H9 (cell line): ENCODE measurements at regions not wholly inside any gene's neighbourhood (a gene's known extent, or its start where the extent isn't known, plus 50 kb on each side); places are given as distances from the start of the nearest gene placed in this dataset.

ENCODE experiments used
- DNase-seq: peaks from one replicate; pipeline ENCODE4 v3.0.0-alpha.2; 2017
- H2AFZ ChIP-seq: one replicate; pipeline ENCODE4 v1.6.1; 2013; ENCODE audit warnings: mild to moderate bottlenecking, low read length, control low read depth, moderate library complexity
- H2AK5ac ChIP-seq: 2 replicates; pipeline ENCODE4 v1.6.1; 2013; ENCODE audit warnings: low read length, control low read depth, mixed read lengths; ENCODE audit not compliant: insufficient read length
- H2BK120ac ChIP-seq: one replicate; pipeline ENCODE4 v1.6.1; 2013; ENCODE audit warnings: low read depth, mild to moderate bottlenecking, low read length, control low read depth, inconsistent platforms; ENCODE audit not compliant: poor library complexity, severe bottlenecking
- H2BK12ac ChIP-seq: 2 replicates; pipeline ENCODE4 v1.6.1; 2013; ENCODE audit warnings: low read length, control low read depth, mixed read lengths, low read depth; ENCODE audit not compliant: insufficient read length
- H2BK15ac ChIP-seq: 2 replicates; pipeline ENCODE4 v1.6.1; 2013; ENCODE audit warnings: low read depth, low read length, control low read depth
- H2BK20ac ChIP-seq: one replicate; pipeline ENCODE4 v1.6.1; 2013; ENCODE audit warnings: low read depth, mild to moderate bottlenecking, low read length, control low read depth, inconsistent platforms; ENCODE audit not compliant: poor library complexity, severe bottlenecking
- H2BK5ac ChIP-seq: 2 replicates; pipeline ENCODE4 v1.6.1; 2013; ENCODE audit warnings: low read length, control low read depth, mixed read lengths; ENCODE audit not compliant: insufficient read length
- H3K14ac ChIP-seq: 2 replicates; pipeline ENCODE4 v1.6.1; 2013; ENCODE audit warnings: low read length, control low read depth; ENCODE audit not compliant: insufficient read depth
- H3K18ac ChIP-seq: 2 replicates; pipeline ENCODE4 v1.6.1; 2013; ENCODE audit warnings: low read depth, mild to moderate bottlenecking, mixed read lengths, low read length, control low read depth; ENCODE audit not compliant: insufficient read length
- H3K23ac ChIP-seq: 2 replicates; pipeline ENCODE4 v1.6.1; 2013; ENCODE audit warnings: low read length, control low read depth, mixed read lengths, low read depth; ENCODE audit not compliant: insufficient read length
- H3K23me2 ChIP-seq: 2 replicates; pipeline ENCODE4 v1.6.1; 2013; ENCODE audit warnings: low read depth, mild to moderate bottlenecking, mixed read lengths, low read length, control low read depth; ENCODE audit not compliant: insufficient read length, poor library complexity, severe bottlenecking
- H3K27ac ChIP-seq: 2 replicates; pipeline ENCODE4 v1.5.1; 2013; ENCODE audit warnings: low read length, control low read depth, mixed read lengths, low read depth; ENCODE audit not compliant: insufficient read length
- H3K27me3 ChIP-seq: 2 replicates; pipeline ENCODE4 v1.6.1; 2013; ENCODE audit warnings: low read length, control low read depth, inconsistent platforms; ENCODE audit not compliant: insufficient read depth
- H3K4ac ChIP-seq: 2 replicates; pipeline ENCODE4 v1.6.1; 2013; ENCODE audit warnings: low read depth, mild to moderate bottlenecking, control low read depth, inconsistent platforms, low read length, moderate library complexity
- H3K4me1 ChIP-seq: 2 replicates; pipeline ENCODE4 v1.6.1; 2013; ENCODE audit warnings: low read length, control low read depth, inconsistent platforms; ENCODE audit not compliant: insufficient read depth
- H3K4me2 ChIP-seq: 2 replicates; pipeline ENCODE4 v1.6.1; 2013; ENCODE audit warnings: low read length, control low read depth, mixed read lengths; ENCODE audit not compliant: insufficient read length, insufficient read depth
- H3K56ac ChIP-seq: 2 replicates; pipeline ENCODE4 v1.6.1; 2013; ENCODE audit warnings: low read depth, mild to moderate bottlenecking, mixed read lengths, low read length, control low read depth; ENCODE audit not compliant: insufficient read length
- H3K79me1 ChIP-seq: 2 replicates; pipeline ENCODE4 v1.6.1; 2013; ENCODE audit warnings: low read depth, mild to moderate bottlenecking, moderate library complexity, low read length, control low read depth, inconsistent platforms; ENCODE audit not compliant: insufficient read depth, poor library complexity, severe bottlenecking
- H3K79me2 ChIP-seq: 2 replicates; pipeline ENCODE4 v1.6.1; 2013; ENCODE audit warnings: low read length, control low read depth, inconsistent platforms; ENCODE audit not compliant: insufficient read depth
- H3K9ac ChIP-seq: 2 replicates; pipeline ENCODE4 v1.6.1; 2013; ENCODE audit warnings: low read length, control low read depth, mixed read lengths; ENCODE audit not compliant: insufficient read length; ENCODE audit errors: extremely low read depth
- H3K9me3 ChIP-seq: one replicate; pipeline ENCODE4 v1.6.1; 2013; ENCODE audit warnings: low read depth, low read length, inconsistent platforms; ENCODE audit not compliant: control insufficient read depth
- H3T11ph ChIP-seq: one replicate; pipeline ENCODE4 v1.6.1; 2013; ENCODE audit warnings: mild to moderate bottlenecking, low read length, control low read depth, inconsistent platforms
- H4K20me1 ChIP-seq: one replicate; pipeline ENCODE4 v1.6.1; 2013; ENCODE audit not compliant: control insufficient read depth, insufficient read length, insufficient read depth
- H4K5ac ChIP-seq: 2 replicates; pipeline ENCODE4 v1.6.1; 2013; ENCODE audit warnings: low read depth, mild to moderate bottlenecking, mixed read lengths, low read length, control low read depth; ENCODE audit not compliant: insufficient read length
- H4K8ac ChIP-seq: replicated peaks from 2 replicates; pipeline ENCODE4 v1.6.1; 2013; ENCODE audit warnings: low read length, control low read depth, mixed read lengths, low read depth; ENCODE audit not compliant: insufficient read length
- H4K91ac ChIP-seq: 2 replicates; pipeline ENCODE4 v1.6.1; 2013; ENCODE audit warnings: low read depth, mild to moderate bottlenecking, moderate library complexity, mixed read lengths, low read length, control low read depth; ENCODE audit not compliant: insufficient read length
- H3K27ac Mint-ChIP-seq, 3 experiments: 2 replicates in 2 of 3; 3 replicates in 1 of 3; pipeline ENCODE4 v1.8.0; 2020 to 2021; ENCODE audit warnings: mixed read lengths in 3 of 3, mild to moderate bottlenecking in 1 of 3, moderate library complexity in 1 of 3
- H3K27me3 Mint-ChIP-seq: 2 replicates; pipeline ENCODE4 v1.8.0; 2021; ENCODE audit warnings: low read depth, mild to moderate bottlenecking, moderate library complexity, mixed read lengths
- H3K36me3 Mint-ChIP-seq, 3 experiments: 2 replicates in 2 of 3; 3 replicates in 1 of 3; pipeline ENCODE4 v1.8.0; 2020 to 2021; ENCODE audit warnings: low read depth in 3 of 3, mixed read lengths in 3 of 3; ENCODE audit not compliant: insufficient read depth in 1 of 3
- H3K4me1 Mint-ChIP-seq, 2 experiments: 2 replicates each; pipeline ENCODE4 v1.8.0; 2020; ENCODE audit warnings: mixed read lengths in 2 of 2
- H3K4me3 Mint-ChIP-seq, 2 experiments: 2 replicates in 1 of 2; 3 replicates in 1 of 2; pipeline ENCODE4 v1.8.0; 2020 to 2021; ENCODE audit warnings: mild to moderate bottlenecking in 2 of 2, mixed read lengths in 2 of 2, moderate library complexity in 1 of 2
- H3K9me3 Mint-ChIP-seq, 2 experiments: 2 replicates in 1 of 2; 3 replicates in 1 of 2; pipeline ENCODE4 v1.8.0; 2020; ENCODE audit warnings: mild to moderate bottlenecking in 2 of 2, mixed read lengths in 2 of 2, moderate library complexity in 1 of 2
- TF ChIP-seq, protein P1 (sequence below): fragments of 200-600 bp; sonication (generic); conservative IDR thresholded peaks from 3 replicates; pipeline ENCODE4 v1.8.0; 2021; ENCODE audit warnings: antibody characterized with exemption, mild to moderate bottlenecking

DNA sequence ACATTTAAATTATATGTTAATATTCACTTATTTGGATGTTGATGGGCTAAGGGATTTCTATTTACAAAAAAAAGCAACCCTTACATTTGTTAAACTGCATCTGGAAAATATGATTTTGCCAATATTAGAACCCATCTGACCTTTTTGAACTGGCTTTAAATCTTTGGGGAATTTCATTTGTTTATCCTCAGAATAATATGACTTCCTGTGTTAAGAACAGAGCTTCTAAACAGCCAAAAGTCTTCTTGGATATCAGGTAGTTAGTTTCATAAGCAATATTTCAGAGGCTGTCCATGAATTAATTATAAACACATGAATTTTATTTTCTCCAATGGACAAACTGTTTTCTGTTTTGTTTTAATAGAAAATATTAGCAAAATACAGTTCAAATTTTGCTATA, 301.9 kb upstream of the AGTR1 start:
- Histone ChIP-seq H3K18ac (no peak overlapping the region), H3K9ac (no peak overlapping the region)
- no peak overlapping the region for H3K4me3 Mint-ChIP-seq

More for the DNA sequence above, 301.9 kb upstream of the AGTR1 start:
- Histone ChIP-seq H3K4me1 (no peaks in the 10 kb centered on the region), H3K4ac (no peak overlapping the region), H4K8ac (no peak overlapping the region), H2BK5ac (no peak overlapping the region), H2AFZ (no peak overlapping the region), H2AK5ac (no peak overlapping the region), H3K23me2 (no peaks in the 10 kb centered on the region), H3K14ac (no peak overlapping the region), H2BK20ac (no peak overlapping the region), H3K27ac (no peak overlapping the region), H3K23ac (no peak overlapping the region), H2BK12ac (no peak overlapping the region), H3K79me2 (no peaks in the 10 kb centered on the region), H3K4me2 (no peak overlapping the region), H4K20me1 (no peaks in the 10 kb centered on the region), H4K5ac (no peak overlapping the region), H3K9me3 (no peaks in the 10 kb centered on the region), H3K27me3 (no peaks in the 10 kb centered on the region), H4K91ac (no peak overlapping the region), H2BK120ac (no peak overlapping the region), H3K56ac (no peak overlapping the region), H3T11ph (no peak overlapping the region), H2BK15ac (no peak overlapping the region), H3K79me1 (no peaks in the 10 kb centered on the region)
- no peak for DNase-seq
- Mint-ChIP-seq H3K27me3 (no peaks in the 10 kb centered on the region), H3K9me3 (no peaks in the 10 kb centered on the region), H3K36me3 (no peaks in the 10 kb centered on the region), H3K27ac (no peak overlapping the region), H3K4me1 (peaks cover 4 to 6% of the 10 kb centered on the region in 2 experiments; a peak in 2 of 4 replicates)
- TF ChIP-seq, protein P1, sequence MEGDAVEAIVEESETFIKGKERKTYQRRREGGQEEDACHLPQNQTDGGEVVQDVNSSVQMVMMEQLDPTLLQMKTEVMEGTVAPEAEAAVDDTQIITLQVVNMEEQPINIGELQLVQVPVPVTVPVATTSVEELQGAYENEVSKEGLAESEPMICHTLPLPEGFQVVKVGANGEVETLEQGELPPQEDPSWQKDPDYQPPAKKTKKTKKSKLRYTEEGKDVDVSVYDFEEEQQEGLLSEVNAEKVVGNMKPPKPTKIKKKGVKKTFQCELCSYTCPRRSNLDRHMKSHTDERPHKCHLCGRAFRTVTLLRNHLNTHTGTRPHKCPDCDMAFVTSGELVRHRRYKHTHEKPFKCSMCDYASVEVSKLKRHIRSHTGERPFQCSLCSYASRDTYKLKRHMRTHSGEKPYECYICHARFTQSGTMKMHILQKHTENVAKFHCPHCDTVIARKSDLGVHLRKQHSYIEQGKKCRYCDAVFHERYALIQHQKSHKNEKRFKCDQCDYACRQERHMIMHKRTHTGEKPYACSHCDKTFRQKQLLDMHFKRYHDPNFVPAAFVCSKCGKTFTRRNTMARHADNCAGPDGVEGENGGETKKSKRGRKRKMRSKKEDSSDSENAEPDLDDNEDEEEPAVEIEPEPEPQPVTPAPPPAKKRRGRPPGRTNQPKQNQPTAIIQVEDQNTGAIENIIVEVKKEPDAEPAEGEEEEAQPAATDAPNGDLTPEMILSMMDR = no peak
